HCT116 (cell line): ENCODE measurements at regions not wholly inside any gene's neighbourhood (a gene's known extent, or its start where the extent isn't known, plus 50 kb on each side); places are given as distances from the start of the nearest gene placed in this dataset.

Experiments used
- ATAC-seq: fragments of 200-7000 bp; cut with Tn5 transposase; 2 replicates; pipeline ENCODE4 v1.9.1; 2020; ENCODE audit warnings: mild to moderate bottlenecking, moderate library complexity
- BruUV-seq: library from RNA; stranded (reverse); fragments of 400-500 nt; replicated peaks from 2 replicates; lab custom pipeline; 2021; lab: Mats Ljungman, UMichigan
- CTCF ChIA-PET: fragments of 300-600 bp; sonication (Branson Sonifier 250); formaldehyde crosslinking; loops from one replicate; lab custom pipeline; 2021; ENCODE audit warnings: antibody characterized with exemption; lab: Charles Lee
- POLR2A ChIA-PET: fragments of 300-600, 350-600 bp; sonication (Branson Sonifier 250); formaldehyde crosslinking; loops from one replicate; lab custom pipeline; 2021; ENCODE audit warnings: antibody characterized with exemption; lab: Charles Lee
- RAD21 ChIA-PET, 2 experiments: fragments of 300-600 bp; sonication (Branson Sonifier 250); formaldehyde crosslinking; loops; one replicate each; lab custom pipeline; 2023; ENCODE audit warnings: low total read pairs in 2 of 2; ENCODE audit not compliant: uncharacterized antibody in 2 of 2, unreplicated experiment in 2 of 2, low non-redundant PET in 1 of 2; lab: Charles Lee
- DNase-seq: peaks from one replicate; pipeline ENCODE4 v3.0.0-alpha.2; 2010; ENCODE audit warnings: low read depth, low spot score
- H2AFZ ChIP-seq: fragments of 200-600 bp; shearing (Covaris generic), sonication (generic); 2 replicates; pipeline ENCODE4 v1.6.1; 2017; ENCODE audit warnings: low read depth, mixed run types, mixed read lengths, antibody characterized with exemption, low read length; ENCODE audit not compliant: poor library complexity, severe bottlenecking
- H3K27ac ChIP-seq: 2 replicates; pipeline ENCODE4 v1.5.1; 2012; ENCODE audit warnings: low read depth, low read length
- H3K27me3 ChIP-seq: fragments of 200-600 bp; sonication (generic); 2 replicates; pipeline ENCODE4 v1.6.1; 2016; ENCODE audit warnings: mixed run types, low read length, mixed read lengths; ENCODE audit not compliant: insufficient read depth
- H3K36me3 ChIP-seq, 2 experiments: fragments of 200-500 bp in 1 of 2; fragments of 200-600 bp in 1 of 2; sonication (Bioruptor generic) in 1 of 2; sonication (generic) in 1 of 2; 2 replicates each; pipeline versions ENCODE4 v1.5.1 to v1.6.1; 2014 to 2016; ENCODE audit warnings: low read length in 2 of 2, inconsistent platforms in 1 of 2, mixed read lengths in 1 of 2, mixed run types in 1 of 2; ENCODE audit not compliant: insufficient read depth in 2 of 2, control insufficient read depth in 1 of 2
- H3K4me1 ChIP-seq, 2 experiments: fragments of 200-600 bp in 1 of 2; sonication (generic) in 1 of 2; 2 replicates each; pipeline versions ENCODE4 v1.5.1 to v1.6.1; 2012 to 2017; ENCODE audit warnings: low read length in 2 of 2, inconsistent platforms in 1 of 2, mild to moderate bottlenecking in 1 of 2, mixed read lengths in 1 of 2, mixed run types in 1 of 2, moderate library complexity in 1 of 2; ENCODE audit not compliant: insufficient read depth in 2 of 2, control insufficient read depth in 1 of 2
- H3K4me2 ChIP-seq: fragments of 200-600 bp; sonication (generic); 2 replicates; pipeline ENCODE4 v1.6.1; 2017; ENCODE audit warnings: mixed run types, low read length, mixed read lengths
- H3K4me3 ChIP-seq, 2 experiments: fragments of 200-600 bp in 1 of 2; sonication (generic) in 1 of 2; replicated peaks in 1 of 2; 2 replicates each; pipeline ENCODE4 v1.5.1; 2011 to 2016; ENCODE audit warnings: low read length in 2 of 2, control low read depth in 1 of 2, low read depth in 1 of 2, mild to moderate bottlenecking in 1 of 2, mixed read lengths in 1 of 2, mixed run types in 1 of 2
- H3K79me2 ChIP-seq: fragments of 200-600 bp; sonication (generic); 2 replicates; pipeline ENCODE4 v1.6.1; 2017; ENCODE audit warnings: mild to moderate bottlenecking, mixed run types, low read length, moderate library complexity, mixed read lengths; ENCODE audit not compliant: insufficient read depth
- H3K9ac ChIP-seq: fragments of 200-600 bp; sonication (generic); 2 replicates; pipeline ENCODE4 v1.6.1; 2016; ENCODE audit warnings: low read length, mixed read lengths
- H3K9me2 ChIP-seq: fragments of 200-600 bp; sonication (generic), shearing (Covaris generic); 2 replicates; pipeline ENCODE4 v1.6.1; 2017; ENCODE audit warnings: mixed run types, mild to moderate bottlenecking, moderate library complexity; ENCODE audit not compliant: insufficient read depth
- H3K9me3 ChIP-seq, 2 experiments: fragments of 200-500 bp in 1 of 2; fragments of 200-600 bp in 1 of 2; sonication (Bioruptor generic) in 1 of 2; sonication (generic) in 1 of 2; 2 replicates each; pipeline ENCODE4 v1.6.1; 2014 to 2017; ENCODE audit warnings: low read length in 2 of 2, mixed read lengths in 2 of 2, inconsistent platforms in 1 of 2, low read depth in 1 of 2, mild to moderate bottlenecking in 1 of 2, mixed run types in 1 of 2, moderate library complexity in 1 of 2; ENCODE audit not compliant: control insufficient read depth in 1 of 2, insufficient read depth in 1 of 2
- H4K20me1 ChIP-seq: fragments of 200-600 bp; sonication (generic), shearing (Covaris generic); 2 replicates; pipeline ENCODE4 v1.6.1; 2017; ENCODE audit warnings: mixed run types, mild to moderate bottlenecking, moderate library complexity; ENCODE audit not compliant: insufficient read depth
- CBX3 ChIP-seq: IDR thresholded peaks from 2 replicates; pipeline ENCODE4 v1.6.1; 2012; ENCODE audit warnings: low read depth
- EGR1 ChIP-seq: IDR thresholded peaks from 2 replicates; pipeline ENCODE4 v1.6.1; 2012; ENCODE audit warnings: low read depth
- EZH2 ChIP-seq: fragments of 200-600 bp; sonication (generic); IDR thresholded peaks from 2 replicates; pipeline ENCODE4 v1.6.1; 2017; ENCODE audit warnings: antibody characterized with exemption, mixed run types
- POLR2A ChIP-seq: IDR thresholded peaks from 2 replicates; pipeline ENCODE4 v1.7.0; 2011; ENCODE audit warnings: borderline replicate concordance; ENCODE audit not compliant: insufficient read depth, insufficient read length; ENCODE audit errors: extremely low read depth
- POLR2AphosphoS5 ChIP-seq: IDR thresholded peaks from 2 replicates; pipeline ENCODE4 v1.6.1; 2011; ENCODE audit warnings: mild to moderate bottlenecking, low read depth, low read length, moderate library complexity
- RAD21 ChIP-seq: IDR thresholded peaks from 2 replicates; pipeline ENCODE4 v1.6.1; 2012; ENCODE audit warnings: low read depth, mild to moderate bottlenecking
- SP1 ChIP-seq: IDR thresholded peaks from 2 replicates; pipeline ENCODE4 v1.6.1; 2012; ENCODE audit warnings: low read depth
- ZFX ChIP-seq: fragments of 450-650 bp; IDR thresholded peaks from 2 replicates; pipeline ENCODE4 v1.6.1; 2017
- ZNF274 ChIP-seq: fragments of 200-500 bp; sonication (Bioruptor generic); IDR thresholded peaks from 2 replicates; pipeline ENCODE4 v1.6.1; 2014; ENCODE audit warnings: mild to moderate bottlenecking, low read depth, low read length, inconsistent platforms
- intact Hi-C: fragments of 100-400 bp; cut with micrococcal nuclease; formaldehyde crosslinking; loops from 2 replicates; pipeline ENCODE4 v1.10.0; 2022
- TF ChIP-seq, protein P1 (sequence below), 3 experiments: fragments of 200-600 bp in 1 of 3; sonication (generic) in 1 of 3; IDR thresholded peaks in 2 of 3; conservative IDR thresholded peaks in 1 of 3; 2 replicates each; pipeline ENCODE4 v1.5.1; 2012 to 2017; ENCODE audit warnings: low read depth in 2 of 3, low read length in 2 of 3, antibody characterized with exemption in 1 of 3, borderline replicate concordance in 1 of 3, control low read depth in 1 of 3, mild to moderate bottlenecking in 1 of 3, mixed read lengths in 1 of 3, mixed run types in 1 of 3, moderate library complexity in 1 of 3; ENCODE audit not compliant: insufficient read depth in 1 of 3

- Histone ChIP-seq H3K27me3 (no peaks in the 10 kb centered on the region), H3K9ac (no peak overlapping the region), H3K79me2 (no peaks in the 10 kb centered on the region), H3K36me3 (no peaks in the 10 kb centered on the region), H3K4me3 (no peak overlapping the region), H3K9me2 (no peaks in the 10 kb centered on the region), H3K9me3 (no peaks in the 10 kb centered on the region), H4K20me1 (no peaks in the 10 kb centered on the region), H2AFZ (no peak overlapping the region), H3K4me1 (no peaks in the 10 kb centered on the region), H3K27ac (no peak overlapping the region), H3K4me2 (no peak overlapping the region)
- ChIA-PET POLR2A (no interaction called here), RAD21 (no interaction called here), CTCF (no interaction called here)
- intact Hi-C loops = no loop called here
- ATAC-seq (no peak), DNase-seq (no peak)
- BruUV-seq = no TSS peak
- TF ChIP-seq CBX3 = no peak
- no peak for TF ChIP-seq POLR2A
- TF ChIP-seq SP1 = no peak
Measured at GRCh38 chr1:87863317-87863716, 534.6 kb downstream of the LMO4 start.

DNA sequence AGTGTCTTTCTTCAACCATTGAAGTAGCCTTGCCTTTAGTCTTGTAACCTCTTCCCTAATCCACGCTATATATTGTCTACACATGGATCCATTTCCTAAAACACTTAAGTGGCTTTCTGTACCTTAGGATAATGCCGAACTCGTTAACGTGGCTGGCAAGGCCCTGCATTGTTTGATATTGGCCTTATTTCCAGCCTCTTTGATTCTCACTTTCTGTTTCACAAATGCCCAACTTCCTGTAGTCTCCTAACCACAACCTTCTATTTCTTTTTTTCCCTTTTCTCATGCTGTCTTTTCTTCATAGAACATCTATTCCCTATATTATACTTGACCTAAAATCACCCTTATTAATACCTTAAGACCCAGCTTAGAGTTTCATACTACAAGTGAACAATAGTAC is 536.0 kb downstream of the LMO4 start:
- POLR2A ChIA-PET = no interaction called here
- Histone ChIP-seq H3K4me2 (no peak overlapping the region), H2AFZ (no peak overlapping the region), H3K4me1 (peaks cover 0 to 5% of the 10 kb centered on the region in 2 experiments; a peak in 1 of 4 replicates), H3K9me3 (no peaks in the 10 kb centered on the region), H3K79me2 (no peaks in the 10 kb centered on the region), H3K9me2 (no peaks in the 10 kb centered on the region), H3K9ac (no peak overlapping the region), H3K36me3 (no peaks in the 10 kb centered on the region), H3K27ac (no peak overlapping the region), H3K27me3 (no peaks in the 10 kb centered on the region), H3K4me3 (no peak overlapping the region), H4K20me1 (no peaks in the 10 kb centered on the region)
- intact Hi-C loops = no loop called here
- DNase-seq (no peak), ATAC-seq (no peak)
- BruUV-seq = no TSS peak
- RAD21 ChIA-PET = no interaction called here
- CTCF ChIA-PET = no interaction called here
- TF ChIP-seq, protein P1, sequence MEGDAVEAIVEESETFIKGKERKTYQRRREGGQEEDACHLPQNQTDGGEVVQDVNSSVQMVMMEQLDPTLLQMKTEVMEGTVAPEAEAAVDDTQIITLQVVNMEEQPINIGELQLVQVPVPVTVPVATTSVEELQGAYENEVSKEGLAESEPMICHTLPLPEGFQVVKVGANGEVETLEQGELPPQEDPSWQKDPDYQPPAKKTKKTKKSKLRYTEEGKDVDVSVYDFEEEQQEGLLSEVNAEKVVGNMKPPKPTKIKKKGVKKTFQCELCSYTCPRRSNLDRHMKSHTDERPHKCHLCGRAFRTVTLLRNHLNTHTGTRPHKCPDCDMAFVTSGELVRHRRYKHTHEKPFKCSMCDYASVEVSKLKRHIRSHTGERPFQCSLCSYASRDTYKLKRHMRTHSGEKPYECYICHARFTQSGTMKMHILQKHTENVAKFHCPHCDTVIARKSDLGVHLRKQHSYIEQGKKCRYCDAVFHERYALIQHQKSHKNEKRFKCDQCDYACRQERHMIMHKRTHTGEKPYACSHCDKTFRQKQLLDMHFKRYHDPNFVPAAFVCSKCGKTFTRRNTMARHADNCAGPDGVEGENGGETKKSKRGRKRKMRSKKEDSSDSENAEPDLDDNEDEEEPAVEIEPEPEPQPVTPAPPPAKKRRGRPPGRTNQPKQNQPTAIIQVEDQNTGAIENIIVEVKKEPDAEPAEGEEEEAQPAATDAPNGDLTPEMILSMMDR (IDR thresholded peaks at IDR 0.05 in 2 of 3, conservative IDR thresholded peaks at IDR 0.05 in 1 of 3; ENCODE audit: borderline replicate concordance in 1 of 3, insufficient read depth in 1 of 3, low read depth in 2 of 3, low read length in 2 of 3) = no peak
- no peak for TF ChIP-seq EZH2
- no peak for TF ChIP-seq CBX3
- no peak for TF ChIP-seq POLR2AphosphoS5
- no peak for TF ChIP-seq RAD21
- TF ChIP-seq ZFX = no peak
- TF ChIP-seq EGR1 = no peak
- TF ChIP-seq ZNF274 = no peak
